GM19351 (cell line): ENCODE measurements at regions not wholly inside any gene's neighbourhood (a gene's known extent, or its start where the extent isn't known, plus 50 kb on each side); places are given as distances from the start of the nearest gene placed in this dataset.
"Not testable (repeated sequence)": the region's sequence is repeated elsewhere in the genome, so short reads cannot be mapped to it uniquely, and the experiment has no call there.

Experiments used
- ATAC-seq: cut with Tn5 transposase; IDR thresholded peaks from one replicate; pipeline ENCODE4 v1.9.1; 2021; ENCODE audit warnings: mild to moderate bottlenecking, moderate library complexity; ENCODE audit not compliant: unreplicated experiment

DNA sequence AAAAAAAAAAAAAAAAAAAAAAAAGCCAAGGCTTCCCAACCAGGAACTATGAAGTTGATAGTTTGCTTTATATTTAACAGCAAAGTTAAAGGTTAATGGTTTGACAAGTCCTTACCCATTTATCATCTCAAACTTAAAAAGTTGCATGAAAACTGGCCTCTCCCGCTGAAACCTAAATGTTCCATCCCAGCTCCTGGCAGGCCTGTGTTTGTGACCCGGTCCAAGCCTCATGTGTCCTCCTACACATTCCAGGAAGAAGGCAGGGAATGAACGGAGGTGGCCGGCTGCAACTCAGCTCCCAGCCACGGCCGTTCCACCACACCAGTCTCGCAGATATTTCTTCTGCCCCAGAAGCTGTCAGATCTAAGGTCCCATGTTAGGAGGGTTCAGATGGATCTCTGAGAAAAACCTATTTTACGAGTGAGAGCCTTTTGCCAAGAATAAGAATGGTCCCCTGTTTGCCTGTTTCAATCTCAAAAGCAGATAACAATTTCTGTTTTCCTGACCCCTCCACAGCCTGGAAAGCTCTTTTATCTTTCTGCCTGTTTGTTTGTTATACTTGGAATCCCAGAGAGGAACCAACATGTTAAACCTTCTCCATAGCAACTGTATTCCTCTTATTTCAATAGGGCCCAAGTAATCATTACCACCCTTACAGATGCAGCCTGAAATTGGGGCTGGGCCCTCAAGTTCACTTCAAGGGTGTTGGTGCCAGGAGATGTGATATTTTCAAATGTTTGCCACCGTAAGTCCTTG lies 56.5 kb downstream of the KCTD12 start:
- no peak for ATAC-seq

DNA sequence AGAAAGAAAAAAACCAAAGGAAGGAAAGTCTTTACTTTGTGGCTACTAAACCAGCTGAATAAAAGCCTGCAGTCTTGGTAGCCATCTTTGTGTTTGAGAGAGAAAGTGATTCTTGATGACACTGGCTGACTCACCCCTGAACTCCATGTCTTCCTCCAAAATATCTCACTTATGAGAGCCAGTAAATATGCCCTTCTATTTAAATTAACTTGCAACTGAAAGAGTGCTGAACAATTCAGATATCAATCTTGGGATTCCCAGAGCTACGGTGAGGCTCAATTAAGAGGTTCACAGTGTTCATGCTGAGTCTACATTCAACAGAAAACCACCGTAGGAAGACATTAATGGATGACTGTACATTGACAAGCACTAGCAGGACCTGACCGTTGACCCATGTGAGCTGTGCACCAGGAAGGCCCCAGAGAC lies 57.9 kb downstream of the KCTD12 start:
- ATAC-seq, result peak; percentile 86

DNA sequence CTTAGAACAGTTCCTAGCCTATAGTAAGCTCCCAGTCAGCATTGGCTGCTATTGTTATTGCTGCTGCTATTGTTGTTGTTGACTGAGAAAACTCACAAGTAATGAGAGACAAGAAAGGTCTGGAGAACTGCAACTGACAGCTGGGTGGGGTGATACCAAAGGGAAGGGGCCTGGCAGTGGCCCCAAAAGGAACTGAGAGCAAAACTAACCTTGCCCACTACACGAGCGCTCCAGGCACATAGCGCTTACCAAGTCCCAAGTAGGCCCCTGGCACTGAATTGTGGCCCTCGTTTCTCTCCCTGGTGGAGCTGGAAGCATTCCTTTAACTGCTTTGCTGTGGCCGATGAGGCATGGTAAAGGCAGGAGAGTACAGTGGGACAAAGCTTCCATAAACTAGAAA lies 59.7 kb downstream of the KCTD12 start:
- no peak for ATAC-seq

DNA sequence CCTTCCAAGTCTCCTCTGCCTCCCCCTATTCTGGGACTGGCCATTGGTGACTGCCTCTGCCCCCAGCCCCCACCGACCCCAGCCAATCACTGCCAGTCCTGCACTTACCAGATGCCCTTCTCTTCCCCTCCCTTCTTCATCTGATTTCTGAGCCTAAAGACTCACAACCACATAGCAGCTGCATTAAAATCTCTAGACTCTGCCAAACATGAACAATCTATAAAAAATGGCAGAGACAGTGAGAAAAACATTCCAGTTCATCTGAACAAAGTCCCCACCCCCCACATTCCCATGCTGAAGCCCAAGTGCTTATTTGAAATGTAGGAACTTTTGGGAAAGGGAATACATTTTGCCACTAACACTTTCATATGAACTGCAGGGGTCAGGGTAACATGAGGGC lies 60.8 kb downstream of the KCTD12 start:
- ATAC-seq, result no peak

DNA sequence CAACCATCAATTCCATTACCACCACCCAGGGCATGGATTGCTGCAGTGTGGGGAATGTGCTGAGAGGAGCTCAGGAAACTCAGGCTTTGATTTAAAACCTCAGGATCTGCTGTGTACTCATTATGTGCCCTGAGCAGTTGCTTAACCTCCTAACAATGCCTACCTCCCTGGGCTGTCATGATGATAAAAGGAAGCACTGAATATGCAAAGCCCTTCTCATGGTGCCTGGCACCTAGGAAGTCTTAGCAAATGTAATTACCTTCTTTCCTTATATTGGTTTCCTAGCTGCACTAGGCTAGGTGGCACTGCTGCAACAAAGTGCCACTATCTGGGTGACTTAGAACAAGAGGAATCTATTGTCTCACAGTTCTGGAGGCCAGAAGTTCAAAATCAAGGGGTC lies 62.2 kb downstream of the KCTD12 start:
- no peak for ATAC-seq

DNA sequence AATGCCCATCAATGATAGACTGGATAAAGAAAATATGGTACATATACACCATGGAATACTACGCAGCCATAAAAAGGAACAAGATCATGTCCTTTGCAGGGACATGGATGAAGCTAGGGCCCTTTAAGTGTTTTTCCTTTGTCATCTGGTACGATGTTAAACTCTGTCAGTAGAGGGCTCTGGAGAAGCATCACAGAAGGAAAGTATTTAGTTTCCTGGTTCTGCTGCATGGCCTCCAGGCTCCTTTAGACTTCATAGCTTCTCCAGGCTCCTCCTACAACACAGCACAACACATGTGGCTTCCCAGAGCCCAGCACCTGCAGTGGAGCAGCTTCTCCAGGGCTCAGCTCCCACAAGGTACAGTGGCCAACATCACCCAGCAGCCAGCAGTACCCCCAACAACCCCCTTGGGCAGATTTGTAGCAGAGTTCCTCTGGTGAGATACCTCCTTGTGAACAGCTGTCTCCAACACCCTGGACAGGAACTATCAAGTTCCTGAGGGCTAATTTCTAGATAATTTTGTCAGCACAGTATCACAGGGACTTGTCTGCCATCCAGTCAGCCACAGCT lies 63.4 kb downstream of the KCTD12 start:
- peak; percentile 83 for ATAC-seq

DNA sequence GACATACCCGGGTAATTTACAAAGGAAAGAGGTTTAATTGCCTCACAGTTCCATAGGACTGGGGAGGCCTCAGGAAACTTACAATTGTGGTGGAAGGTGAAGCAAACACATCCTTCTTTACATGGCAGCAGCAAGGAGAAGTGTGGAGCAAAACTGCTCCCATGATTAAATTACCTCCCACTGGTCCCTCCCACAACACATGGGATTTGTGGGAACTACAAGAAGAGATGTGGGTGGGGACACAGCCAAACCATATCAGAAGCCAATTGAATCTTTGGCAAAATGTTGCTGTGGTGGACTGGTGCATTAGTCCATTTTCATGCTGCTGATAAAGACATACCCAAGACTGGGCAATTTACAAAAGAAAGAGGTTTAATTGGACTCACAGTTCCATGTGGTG lies 65.0 kb downstream of the KCTD12 start:
- not testable (repeated sequence) for ATAC-seq

DNA sequence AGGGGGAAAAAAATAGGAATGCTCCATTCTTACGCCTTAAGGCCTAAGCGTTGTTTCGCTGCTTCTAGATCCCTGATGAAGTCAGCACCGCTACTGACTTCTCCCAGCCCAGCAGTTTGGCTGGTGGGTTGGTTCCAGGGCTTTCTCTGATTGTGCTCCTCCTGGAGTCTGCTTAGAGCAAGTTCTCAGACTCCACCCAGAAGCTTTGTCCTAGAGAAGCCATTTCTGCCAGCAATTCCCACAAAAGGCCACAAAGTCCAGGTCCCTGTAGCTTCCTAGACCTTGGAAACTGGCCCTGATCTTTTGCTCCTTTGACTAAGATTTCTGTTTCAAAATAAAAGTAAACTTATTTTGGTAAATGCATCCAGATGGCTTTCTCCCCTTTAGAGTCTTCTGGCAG lies 65.4 kb downstream of the KCTD12 start:
- ATAC-seq, result no peak

DNA sequence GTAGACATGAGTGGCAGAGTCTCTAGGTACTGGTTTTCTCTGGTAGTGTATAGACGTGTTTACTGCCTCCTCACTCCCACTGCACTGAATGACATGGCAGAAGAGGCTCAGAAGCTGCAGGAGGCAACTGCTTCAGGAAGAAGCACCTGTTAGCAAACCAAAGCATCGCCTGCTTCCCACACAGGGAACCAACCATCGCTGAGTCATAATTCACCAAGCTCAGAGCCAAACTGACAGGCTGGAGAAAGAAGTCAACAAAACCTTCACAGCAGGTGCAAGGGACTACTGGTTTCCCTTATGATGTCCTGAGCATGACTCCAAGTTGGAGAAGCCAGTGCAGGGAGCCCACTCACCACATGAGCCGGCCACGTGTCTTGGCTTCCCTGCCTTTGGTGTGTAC lies 69.8 kb downstream of the KCTD12 start:
- peak; percentile 65 for ATAC-seq

DNA sequence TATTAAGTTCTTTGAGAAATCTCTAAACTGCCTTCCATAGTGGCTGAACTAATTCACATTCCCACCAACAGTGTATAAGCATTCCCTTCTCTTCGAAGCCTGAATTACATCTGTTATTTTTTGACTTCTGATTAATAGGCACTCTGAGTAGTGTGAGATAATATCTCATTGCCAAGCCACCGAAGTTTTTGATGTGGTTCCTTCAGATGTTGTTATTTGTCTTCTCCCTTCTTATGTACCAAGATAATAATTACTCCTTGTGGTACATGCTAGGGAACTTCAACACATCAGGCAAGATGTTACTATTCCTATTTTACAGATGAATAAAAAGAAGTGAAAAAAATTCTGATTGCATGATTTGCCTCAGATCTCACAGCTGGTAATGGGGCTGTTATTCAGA lies 70.9 kb downstream of the KCTD12 start:
- no peak for ATAC-seq

DNA sequence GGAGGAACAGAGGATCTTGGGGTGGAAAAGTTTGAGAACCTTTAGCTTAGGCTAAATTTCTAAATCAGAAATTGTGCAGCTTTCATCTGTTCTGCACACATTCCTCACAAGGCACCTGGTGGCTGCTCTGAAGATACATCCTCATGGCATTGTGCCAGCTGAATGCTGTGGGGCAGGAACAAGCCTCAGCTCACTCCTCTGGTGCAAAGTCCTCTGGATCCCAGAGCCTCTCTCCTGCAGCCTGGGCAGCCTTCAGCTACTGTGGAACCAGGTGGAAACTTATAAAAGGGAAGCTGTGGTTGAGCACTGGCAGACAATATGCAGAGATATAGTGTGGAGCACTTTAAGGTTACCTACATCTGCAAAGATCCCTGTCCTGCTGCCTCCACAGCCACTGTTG lies 72.3 kb downstream of the KCTD12 start:
- ATAC-seq, result no peak

DNA sequence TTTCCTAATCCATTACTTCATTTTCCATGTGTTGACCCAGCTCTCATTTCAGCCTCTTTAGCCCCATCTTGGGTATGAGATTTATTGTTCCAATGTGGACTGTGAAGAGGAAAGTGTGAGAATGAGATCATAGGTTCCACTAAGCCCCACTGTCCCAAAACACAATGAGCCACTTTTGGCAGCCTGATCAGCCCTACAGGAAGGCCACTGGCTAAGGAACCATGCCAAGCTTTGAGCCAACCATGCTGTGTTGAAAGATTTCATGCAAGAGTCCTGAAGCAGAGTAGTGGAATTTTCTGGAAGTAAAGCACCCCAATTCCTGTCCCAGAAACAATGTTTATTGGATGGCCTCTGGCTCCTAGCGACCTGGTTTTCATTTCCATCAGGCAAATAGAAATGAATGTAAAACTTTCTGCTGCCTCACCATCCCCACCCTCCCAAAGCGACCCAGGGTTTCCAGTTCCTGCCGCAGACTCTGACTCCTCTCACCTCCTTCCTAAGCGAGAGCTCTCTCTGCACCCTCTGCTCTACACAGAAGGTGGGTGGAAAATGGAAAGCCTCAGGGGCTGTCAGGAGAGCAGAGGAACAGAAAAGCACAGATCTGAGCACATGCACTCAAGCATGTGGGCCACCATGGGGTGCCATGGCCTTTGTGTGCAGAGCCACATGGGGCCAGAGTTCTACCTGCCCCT lies 73.1 kb downstream of the KCTD12 start:
- no peak for ATAC-seq

DNA sequence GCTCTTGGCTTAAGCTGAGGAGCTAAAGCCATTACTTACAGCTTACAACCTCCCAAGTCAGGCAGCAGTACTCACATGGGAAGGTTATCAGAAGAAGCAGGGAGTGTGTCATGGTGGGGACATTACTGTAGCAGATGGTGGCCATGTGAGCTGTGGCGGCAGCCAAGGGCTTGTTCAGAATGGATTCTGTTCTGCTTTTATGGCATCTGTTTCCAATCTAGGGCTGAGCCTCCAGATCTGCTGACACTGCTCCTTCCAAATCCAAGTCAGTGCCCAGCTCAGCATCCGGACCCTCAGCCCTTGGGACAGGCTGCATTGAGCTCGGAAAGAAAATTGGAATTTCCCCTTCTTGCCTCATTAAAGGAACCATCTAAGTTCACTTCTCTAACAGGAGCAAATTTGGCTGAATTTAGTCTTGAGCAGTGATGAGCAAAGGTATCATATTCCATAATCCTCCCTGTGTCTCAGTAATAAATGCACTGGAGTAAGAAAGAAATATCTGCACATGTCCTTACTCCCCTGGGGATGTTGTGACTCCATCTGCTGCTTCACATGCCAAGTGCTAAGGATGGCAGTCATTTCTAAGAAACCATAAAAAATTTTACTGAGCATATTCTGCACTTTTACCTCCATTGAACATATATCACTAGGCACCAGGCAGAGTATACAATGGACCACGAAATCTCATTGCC lies 73.9 kb downstream of the KCTD12 start:
- ATAC-seq, result no peak

DNA sequence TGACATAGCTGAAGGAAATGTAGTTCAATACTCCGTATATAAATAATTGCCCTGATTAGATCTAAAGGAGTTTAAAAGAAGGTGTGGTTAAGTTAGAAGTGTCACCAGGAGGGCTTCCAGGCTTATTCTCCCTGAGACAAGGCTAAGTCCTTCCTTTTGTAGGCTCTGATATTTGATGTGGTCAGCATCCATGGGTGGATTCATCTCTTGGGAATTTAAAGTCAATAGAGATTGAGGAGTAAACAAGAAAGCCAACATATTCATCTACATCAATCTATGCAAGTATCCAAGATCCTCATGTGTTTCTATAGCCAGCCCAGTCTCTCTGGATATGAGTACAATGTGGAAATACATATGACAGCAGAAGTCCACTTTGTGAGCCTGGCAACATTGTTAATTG lies 76.8 kb downstream of the KCTD12 start:
- ATAC-seq, result no peak

DNA sequence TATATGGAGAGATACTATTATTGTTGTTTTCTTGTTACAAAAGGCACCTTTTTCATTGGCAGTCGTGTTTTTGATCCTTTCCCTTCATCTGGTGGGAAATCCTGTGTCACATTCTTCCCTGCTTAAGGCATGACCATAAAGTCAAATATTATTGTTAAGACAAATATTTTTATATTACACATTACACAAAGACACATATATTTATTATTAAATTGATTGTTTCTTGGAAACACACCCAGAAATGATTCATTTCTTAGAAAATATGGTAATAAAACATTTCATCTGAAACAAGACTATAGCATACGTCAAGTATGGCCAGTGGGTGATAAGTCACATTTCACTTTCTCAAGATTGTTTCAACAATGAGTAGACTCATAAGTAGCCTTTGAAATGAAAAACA lies 77.3 kb downstream of the KCTD12 start:
- ATAC-seq, result no peak

DNA sequence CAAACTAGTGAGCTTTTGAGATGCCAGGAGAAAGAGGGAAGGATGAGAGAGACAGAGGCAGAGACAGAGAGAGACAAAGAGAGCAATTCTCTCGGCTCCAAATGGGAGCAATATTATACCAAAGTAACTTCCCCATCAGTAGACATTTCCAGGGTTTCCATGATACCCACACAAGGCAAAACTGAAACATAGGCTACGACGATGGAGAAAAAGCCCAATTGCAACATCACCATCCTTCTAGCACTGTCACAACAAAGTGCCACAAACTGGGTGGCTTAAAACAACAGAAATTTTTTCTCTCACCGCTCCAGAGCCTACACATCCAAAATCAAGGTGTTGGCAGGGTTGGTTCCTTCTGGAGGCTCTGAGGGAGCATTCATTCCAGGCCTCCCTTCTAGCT lies 81.4 kb downstream of the KCTD12 start:
- ATAC-seq, result no peak

DNA sequence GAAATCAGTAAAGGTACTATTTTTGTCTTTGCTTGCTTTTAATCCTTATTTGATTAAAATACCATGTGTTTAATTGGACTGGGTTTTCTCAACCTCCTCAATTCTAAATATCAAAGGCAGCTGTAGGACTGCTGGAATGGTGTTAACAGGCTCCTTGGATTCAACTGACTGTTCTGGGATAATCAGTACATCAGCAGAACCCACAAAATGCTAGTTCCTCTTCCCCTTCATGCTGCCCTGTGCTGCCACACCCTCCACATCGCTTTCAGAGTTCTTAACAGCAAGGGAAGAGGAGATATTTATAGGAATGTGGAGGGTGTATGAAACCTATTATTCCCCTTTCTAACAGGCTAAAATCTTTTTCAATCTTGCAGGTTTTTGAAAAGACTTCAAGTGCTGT lies 82.4 kb downstream of the KCTD12 start:
- ATAC-seq, result no peak

DNA sequence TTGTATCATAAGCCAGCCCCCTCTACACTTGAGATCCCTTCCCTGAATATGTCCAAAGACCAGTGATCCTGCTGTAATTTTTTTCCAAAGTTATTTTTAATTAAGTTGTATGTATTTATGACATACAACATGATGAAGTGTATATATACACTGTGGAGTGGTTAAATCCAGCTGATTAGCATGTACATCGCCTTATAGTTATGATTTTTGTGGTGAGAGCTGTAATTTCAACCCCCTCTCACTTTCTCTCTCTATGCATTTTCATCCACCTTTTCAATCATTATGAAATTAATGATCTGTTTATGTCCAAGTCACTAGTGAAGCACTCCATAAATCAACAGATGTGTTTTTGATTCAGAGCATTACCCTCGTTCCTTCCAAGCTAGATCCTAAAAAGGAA lies 85.3 kb downstream of the KCTD12 start:
- ATAC-seq, result no peak

DNA sequence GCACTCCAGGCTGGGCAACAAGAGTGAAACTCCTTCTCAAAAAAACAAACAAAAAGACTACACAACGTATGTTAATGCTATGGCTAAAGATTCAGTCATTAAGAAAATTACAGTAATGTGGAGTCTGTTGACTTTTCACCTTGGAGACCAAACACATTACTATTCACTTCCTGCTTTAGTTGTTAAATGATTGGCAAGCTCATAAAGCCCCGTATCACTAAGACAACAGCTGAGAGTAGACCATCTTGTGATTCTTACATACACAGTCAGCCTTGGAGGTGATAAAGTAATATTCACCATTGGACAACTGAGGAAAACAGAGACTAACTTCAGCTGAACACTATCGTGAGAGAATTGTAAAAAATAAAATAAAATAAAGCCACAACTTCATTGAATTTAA lies 86.5 kb downstream of the KCTD12 start:
- ATAC-seq, result peak; percentile 44

DNA sequence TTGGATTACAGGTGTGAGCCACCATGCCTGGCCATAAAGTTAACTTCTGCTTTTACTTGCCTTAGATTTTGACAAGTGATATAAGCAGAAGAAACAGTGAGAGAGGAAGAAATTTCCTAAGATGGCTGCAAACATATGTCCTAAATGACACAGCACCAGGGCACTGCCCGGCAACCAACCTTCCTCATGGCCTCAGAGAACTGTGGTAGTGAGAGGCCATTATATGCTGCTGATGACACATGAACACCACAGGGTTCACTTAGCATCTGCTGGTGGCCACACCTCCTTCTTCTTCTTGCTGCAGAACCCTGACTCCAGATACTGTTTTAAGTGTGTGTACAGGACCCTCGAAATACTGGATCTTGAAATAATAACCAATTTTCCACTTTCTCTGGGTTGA lies 88.2 kb downstream of the KCTD12 start:
- ATAC-seq, result peak; percentile 57

DNA sequence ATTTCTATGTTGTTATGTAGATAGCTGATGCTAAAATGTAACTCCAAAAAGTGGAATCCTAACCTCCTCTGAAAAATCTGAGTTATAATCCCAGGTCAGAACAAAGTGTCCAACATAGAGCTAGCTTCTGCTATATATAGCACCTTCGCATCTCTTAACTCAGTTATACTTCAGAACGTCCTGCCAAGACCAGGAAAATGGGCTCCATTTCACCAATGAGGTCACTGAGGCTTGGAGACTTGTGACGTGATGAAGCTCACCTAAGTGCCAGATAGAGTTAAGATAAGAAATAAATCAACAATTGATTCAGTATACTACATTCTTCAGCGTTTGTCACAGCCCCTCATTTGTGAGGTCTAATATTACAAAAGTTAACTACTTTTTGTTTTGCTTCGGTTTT lies 88.8 kb downstream of the KCTD12 start:
- no peak for ATAC-seq

DNA sequence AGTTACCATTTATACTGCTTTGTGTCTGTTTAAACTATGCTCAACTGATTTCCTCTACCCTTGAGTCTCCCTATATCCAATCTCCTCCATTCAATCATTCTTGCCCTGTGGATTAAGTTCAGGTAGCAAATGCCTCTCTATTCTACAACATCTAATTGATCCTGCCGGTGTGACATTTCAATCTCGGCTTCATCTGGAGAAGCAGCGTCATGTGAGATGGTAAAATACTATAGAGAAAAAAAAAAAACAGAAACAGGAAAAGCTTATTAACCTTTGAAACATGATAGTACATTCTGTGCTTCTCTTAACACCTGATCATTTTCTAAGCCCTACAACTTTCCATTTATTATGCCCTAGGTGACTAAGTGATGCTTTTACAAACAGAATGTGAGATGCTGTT lies 89.4 kb downstream of the KCTD12 start:
- no peak for ATAC-seq
